ENCODE measurements at regions not wholly inside any gene's neighbourhood (a gene's known extent, or its start where the extent isn't known, plus 50 kb on each side); places are given as distances from the start of the nearest gene placed in this dataset.

GRCh38 chr13:104376588-104376987 is 1310.4 kb upstream of the SLC10A2 start:
- no peaks in the 10 kb centered on the region for H3K79me2 ChIP-seq (ENCODE audit: control insufficient read depth, low read length)
- H3F3A ChIP-seq (ENCODE audit: control insufficient read depth, insufficient read depth), result no peaks in the 10 kb centered on the region
- no peaks in the 10 kb centered on the region for H3K27me3 ChIP-seq (ENCODE audit: control insufficient read depth, low read length)
- H3K4me2 ChIP-seq (ENCODE audit: low read length), result no peak overlapping the region
- H3K36me3 ChIP-seq (ENCODE audit: control insufficient read depth, low read length), result no peaks in the 10 kb centered on the region
- no peaks in the 10 kb centered on the region for H3K9me3 ChIP-seq (ENCODE audit: control insufficient read depth, insufficient read depth, low read length)
- no peak overlapping the region for H3K4me3 ChIP-seq (ENCODE audit: low read length)
- no peaks in the 10 kb centered on the region for H3K4me1 ChIP-seq (ENCODE audit: control insufficient read depth, low read length)
- no peak for TF ChIP-seq EZH2phosphoT487 (IDR thresholded peaks at IDR 0.05; ENCODE audit: borderline replicate concordance, low read length)
- TF ChIP-seq CTCF (IDR thresholded peaks at IDR 0.05; ENCODE audit: low read depth, low read length, poor library complexity, severe bottlenecking), result no peak
- H3K27ac ChIP-seq (ENCODE audit: low read depth, low read length), result no peak overlapping the region
- H4K20me1 ChIP-seq (ENCODE audit: control insufficient read depth, insufficient read depth, low read depth, low read length), result no peaks in the 10 kb centered on the region
- H3K9me2 ChIP-seq (replicated peaks; ENCODE audit: control insufficient read depth, low read length), result no peaks in the 10 kb centered on the region

- Histone ChIP-seq H3K27ac (ENCODE audit: low read depth, low read length) (no peak overlapping the region), H3K4me1 (ENCODE audit: control insufficient read depth, low read length) (no peaks in the 10 kb centered on the region), H3K4me2 (ENCODE audit: low read length) (no peak overlapping the region), H3K27me3 (ENCODE audit: control insufficient read depth, low read length) (no peaks in the 10 kb centered on the region), H3K9me2 (replicated peaks; ENCODE audit: control insufficient read depth, low read length) (no peaks in the 10 kb centered on the region), H3K9me3 (ENCODE audit: control insufficient read depth, insufficient read depth, low read length) (no peaks in the 10 kb centered on the region), H4K20me1 (ENCODE audit: control insufficient read depth, insufficient read depth, low read depth, low read length) (no peaks in the 10 kb centered on the region), H3K79me2 (ENCODE audit: control insufficient read depth, low read length) (no peaks in the 10 kb centered on the region), H3K4me3 (ENCODE audit: low read length) (no peak overlapping the region), H3F3A (ENCODE audit: control insufficient read depth, insufficient read depth) (no peaks in the 10 kb centered on the region), H3K36me3 (ENCODE audit: control insufficient read depth, low read length) (no peaks in the 10 kb centered on the region)
- TF ChIP-seq EZH2phosphoT487 (IDR thresholded peaks at IDR 0.05; ENCODE audit: borderline replicate concordance, low read length) (no peak), CTCF (IDR thresholded peaks at IDR 0.05; ENCODE audit: low read depth, low read length, poor library complexity, severe bottlenecking) (no peak)
Observed at GRCh38 chr13:104375614-104376013, 1309.4 kb upstream of the SLC10A2 start.

- Histone ChIP-seq H3K9me3 (ENCODE audit: control insufficient read depth, insufficient read depth, low read length) (no peaks in the 10 kb centered on the region), H3K27ac (ENCODE audit: low read depth, low read length) (no peak overlapping the region), H3K9me2 (replicated peaks; ENCODE audit: control insufficient read depth, low read length) (no peaks in the 10 kb centered on the region), H3K4me2 (ENCODE audit: low read length) (no peak overlapping the region), H4K20me1 (ENCODE audit: control insufficient read depth, insufficient read depth, low read depth, low read length) (no peaks in the 10 kb centered on the region), H3K27me3 (ENCODE audit: control insufficient read depth, low read length) (no peaks in the 10 kb centered on the region), H3K79me2 (ENCODE audit: control insufficient read depth, low read length) (no peaks in the 10 kb centered on the region), H3F3A (ENCODE audit: control insufficient read depth, insufficient read depth) (no peaks in the 10 kb centered on the region), H3K4me1 (ENCODE audit: control insufficient read depth, low read length) (no peaks in the 10 kb centered on the region), H3K36me3 (ENCODE audit: control insufficient read depth, low read length) (no peaks in the 10 kb centered on the region), H3K4me3 (ENCODE audit: low read length) (no peak overlapping the region)
- TF ChIP-seq CTCF (IDR thresholded peaks at IDR 0.05; ENCODE audit: low read depth, low read length, poor library complexity, severe bottlenecking) (no peak), EZH2phosphoT487 (IDR thresholded peaks at IDR 0.05; ENCODE audit: borderline replicate concordance, low read length) (no peak)
Observed at GRCh38 chr13:104372095-104372655, 1306.0 kb upstream of the SLC10A2 start.
